ENCODE measurements at regions not wholly inside any gene's neighbourhood (a gene's known extent, or its start where the extent isn't known, plus 50 kb on each side); places are given as distances from the start of the nearest gene placed in this dataset.

DNA sequence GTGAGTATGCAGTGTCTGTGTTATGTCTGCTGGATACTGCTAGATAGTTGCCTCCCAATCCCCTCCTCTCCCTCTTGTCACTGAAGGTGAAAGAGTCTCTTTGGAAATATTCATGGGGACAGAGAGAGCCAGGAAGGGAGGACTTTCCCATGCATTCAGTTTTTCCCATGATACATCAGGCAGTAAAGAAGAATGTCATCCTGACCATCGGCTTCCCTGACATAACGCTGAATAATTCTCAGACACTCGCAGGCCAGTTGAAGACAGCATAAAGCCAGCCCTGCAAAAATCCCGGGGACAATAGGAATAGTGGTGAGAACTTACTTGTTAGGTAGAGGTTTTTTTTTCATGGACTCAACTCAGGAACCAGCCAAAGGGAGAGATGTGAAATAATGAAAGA is 58.1 kb downstream of the KLF4 start:
- ATAC-seq (ENCODE audit: low read depth), result no peak
- Histone ChIP-seq H3K4me3 (ENCODE audit: severe bottlenecking) (no peak overlapping the region), H3K27me3 (ENCODE audit: insufficient read depth, poor library complexity, severe bottlenecking) (no peaks in the 10 kb centered on the region), H3K9me3 (ENCODE audit: severe bottlenecking) (no peaks in the 10 kb centered on the region), H3K36me3 (ENCODE audit: low read depth) (no peaks in the 10 kb centered on the region), H3K4me1 (ENCODE audit: insufficient read depth, poor library complexity, severe bottlenecking) (no peaks in the 10 kb centered on the region), H3K27ac (ENCODE audit: poor library complexity, severe bottlenecking) (no peak overlapping the region)
- TF ChIP-seq, protein P1, sequence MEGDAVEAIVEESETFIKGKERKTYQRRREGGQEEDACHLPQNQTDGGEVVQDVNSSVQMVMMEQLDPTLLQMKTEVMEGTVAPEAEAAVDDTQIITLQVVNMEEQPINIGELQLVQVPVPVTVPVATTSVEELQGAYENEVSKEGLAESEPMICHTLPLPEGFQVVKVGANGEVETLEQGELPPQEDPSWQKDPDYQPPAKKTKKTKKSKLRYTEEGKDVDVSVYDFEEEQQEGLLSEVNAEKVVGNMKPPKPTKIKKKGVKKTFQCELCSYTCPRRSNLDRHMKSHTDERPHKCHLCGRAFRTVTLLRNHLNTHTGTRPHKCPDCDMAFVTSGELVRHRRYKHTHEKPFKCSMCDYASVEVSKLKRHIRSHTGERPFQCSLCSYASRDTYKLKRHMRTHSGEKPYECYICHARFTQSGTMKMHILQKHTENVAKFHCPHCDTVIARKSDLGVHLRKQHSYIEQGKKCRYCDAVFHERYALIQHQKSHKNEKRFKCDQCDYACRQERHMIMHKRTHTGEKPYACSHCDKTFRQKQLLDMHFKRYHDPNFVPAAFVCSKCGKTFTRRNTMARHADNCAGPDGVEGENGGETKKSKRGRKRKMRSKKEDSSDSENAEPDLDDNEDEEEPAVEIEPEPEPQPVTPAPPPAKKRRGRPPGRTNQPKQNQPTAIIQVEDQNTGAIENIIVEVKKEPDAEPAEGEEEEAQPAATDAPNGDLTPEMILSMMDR (IDR thresholded peaks at IDR 0.05; ENCODE audit: poor library complexity, severe bottlenecking), result no peak
- DNase-seq (ENCODE audit: low spot score), result no peak

DNA sequence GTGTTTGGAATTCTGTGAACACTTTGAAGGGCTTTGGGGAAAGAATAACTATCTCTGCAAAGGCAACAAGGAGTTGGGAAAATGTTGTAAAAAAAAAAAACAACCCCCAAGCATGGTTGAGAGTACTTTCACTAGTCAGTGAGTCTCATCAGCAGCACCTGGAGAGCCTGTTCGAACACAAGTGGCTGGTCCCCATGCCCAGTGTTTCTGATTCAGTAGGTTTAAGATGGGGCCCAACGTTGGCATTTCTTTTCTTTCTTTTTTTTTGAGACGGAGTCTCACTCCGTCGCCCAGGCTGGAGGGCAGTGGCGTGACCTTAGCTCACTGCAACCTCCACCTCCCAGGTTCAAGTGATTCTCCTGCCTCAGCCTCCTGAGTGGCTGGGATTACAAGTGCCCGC is 59.5 kb downstream of the KLF4 start:
- Histone ChIP-seq H3K4me3 (ENCODE audit: severe bottlenecking) (no peak overlapping the region), H3K36me3 (ENCODE audit: low read depth) (no peaks in the 10 kb centered on the region), H3K27ac (ENCODE audit: poor library complexity, severe bottlenecking) (no peak overlapping the region), H3K27me3 (ENCODE audit: insufficient read depth, poor library complexity, severe bottlenecking) (no peaks in the 10 kb centered on the region), H3K9me3 (ENCODE audit: severe bottlenecking) (no peaks in the 10 kb centered on the region), H3K4me1 (ENCODE audit: insufficient read depth, poor library complexity, severe bottlenecking) (no peaks in the 10 kb centered on the region)
- TF ChIP-seq, protein P1 (IDR thresholded peaks at IDR 0.05; ENCODE audit: poor library complexity, severe bottlenecking), result no peak
- DNase-seq (ENCODE audit: low spot score), result no peak
- ATAC-seq (ENCODE audit: low read depth), result no peak

DNA sequence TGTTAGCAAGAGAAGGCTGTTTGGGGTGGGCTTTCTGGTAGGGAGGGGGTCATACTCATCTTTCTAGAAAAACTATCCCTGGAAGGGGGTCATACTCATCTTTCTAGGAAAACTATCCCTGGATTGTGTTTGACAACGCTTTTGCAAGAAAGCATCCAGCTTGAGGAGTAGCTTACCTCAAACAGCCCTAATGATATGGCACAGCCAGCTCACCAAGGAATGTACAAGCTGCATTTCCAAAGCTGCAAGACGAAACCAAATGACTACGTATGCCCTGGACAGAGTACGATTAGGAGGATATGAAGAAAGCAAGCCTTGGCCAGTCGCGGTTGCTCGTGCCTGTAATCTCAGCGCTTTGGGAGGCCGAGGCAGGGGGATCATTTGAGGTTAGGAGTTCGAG is 63.4 kb downstream of the KLF4 start:
- TF ChIP-seq, protein P1 (IDR thresholded peaks at IDR 0.05; ENCODE audit: poor library complexity, severe bottlenecking), result no peak
- H3K36me3 ChIP-seq (ENCODE audit: low read depth), result no peaks in the 10 kb centered on the region
- H3K9me3 ChIP-seq (ENCODE audit: severe bottlenecking), result no peaks in the 10 kb centered on the region
- ATAC-seq (ENCODE audit: low read depth), result no peak
- no peak overlapping the region for H3K4me3 ChIP-seq (ENCODE audit: severe bottlenecking)
- H3K27me3 ChIP-seq (ENCODE audit: insufficient read depth, poor library complexity, severe bottlenecking), result no peaks in the 10 kb centered on the region
- no peak overlapping the region for H3K27ac ChIP-seq (ENCODE audit: poor library complexity, severe bottlenecking)
- no peak for DNase-seq (ENCODE audit: low spot score)
- H3K4me1 ChIP-seq (ENCODE audit: insufficient read depth, poor library complexity, severe bottlenecking), result no peaks in the 10 kb centered on the region

DNA sequence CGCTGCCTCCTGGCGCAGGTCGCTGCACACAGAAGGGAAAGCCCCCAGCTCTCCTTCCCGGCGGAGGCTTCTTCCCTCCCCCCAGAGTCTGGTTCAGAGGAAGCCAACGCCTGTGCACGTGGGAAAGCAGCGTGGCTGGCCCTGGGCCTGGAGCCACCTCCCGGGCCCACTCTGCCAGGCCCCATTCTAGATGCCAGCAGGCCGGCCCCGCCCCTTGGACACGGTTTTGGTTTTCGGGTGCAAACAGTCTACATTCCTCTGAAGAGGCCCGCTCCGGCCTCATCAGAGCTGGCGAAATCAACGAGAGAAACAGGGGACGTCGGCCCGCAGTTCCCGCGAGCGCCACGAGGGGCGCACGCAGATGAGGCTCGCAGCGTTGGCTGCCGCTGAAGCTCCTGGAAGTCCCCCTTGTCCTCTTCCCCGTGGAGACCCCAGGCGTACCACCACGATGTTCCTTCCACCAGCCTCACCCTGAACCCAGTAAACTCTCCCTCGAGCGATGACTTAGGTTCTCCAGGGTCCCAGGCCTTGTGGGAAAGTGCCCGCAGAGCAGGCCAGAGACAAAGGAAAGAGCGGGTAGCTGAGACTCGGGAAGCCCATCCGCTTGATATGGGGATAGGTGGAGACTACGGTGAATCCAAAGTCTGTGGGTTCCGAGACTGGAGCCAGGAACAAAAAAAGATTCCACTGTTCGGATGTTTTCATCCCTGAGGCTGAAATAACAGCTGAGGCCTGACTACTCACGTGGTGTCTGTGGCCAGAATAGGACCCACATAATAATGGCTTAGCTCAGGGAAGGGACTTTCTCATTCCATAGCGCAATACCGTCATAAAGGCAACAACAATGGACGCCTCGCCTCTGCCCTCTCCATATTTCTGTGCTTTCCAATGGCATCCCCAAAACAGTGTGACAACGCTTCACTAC is 64.2 kb downstream of the KLF4 start:
- ATAC-seq (ENCODE audit: low read depth) (no peak), DNase-seq (ENCODE audit: low spot score) (no peak)
- no peak overlapping the region for H3K4me3 ChIP-seq (ENCODE audit: severe bottlenecking)
- TF ChIP-seq, protein P1 (IDR thresholded peaks at IDR 0.05; ENCODE audit: poor library complexity, severe bottlenecking), result peak; percentile 82
- no peaks in the 10 kb centered on the region for H3K4me1 ChIP-seq (ENCODE audit: insufficient read depth, poor library complexity, severe bottlenecking)
- no peaks in the 10 kb centered on the region for H3K9me3 ChIP-seq (ENCODE audit: severe bottlenecking)
- no peaks in the 10 kb centered on the region for H3K27me3 ChIP-seq (ENCODE audit: insufficient read depth, poor library complexity, severe bottlenecking)
- no peaks in the 10 kb centered on the region for H3K36me3 ChIP-seq (ENCODE audit: low read depth)
- no peak overlapping the region for H3K27ac ChIP-seq (ENCODE audit: poor library complexity, severe bottlenecking)

DNA sequence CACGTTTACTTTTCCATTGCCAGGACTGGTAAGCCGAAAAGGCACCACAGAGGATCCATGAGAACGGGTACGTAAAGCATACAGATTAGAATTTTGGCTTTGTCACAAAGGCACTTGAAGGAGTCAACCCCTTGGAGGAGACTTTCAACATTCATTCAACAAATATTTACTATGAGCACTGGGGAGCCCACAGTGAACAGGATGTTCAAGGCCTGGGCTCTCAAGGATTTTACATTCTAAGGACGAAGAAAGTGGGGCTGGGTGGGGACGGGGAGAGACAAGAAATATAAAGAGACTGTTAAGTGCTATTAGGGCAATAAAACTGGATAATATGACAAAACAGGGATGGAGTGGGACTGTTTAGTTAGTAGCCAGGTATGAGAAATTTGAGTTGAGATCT is 66.0 kb downstream of the KLF4 start:
- H3K4me1 ChIP-seq (ENCODE audit: insufficient read depth, poor library complexity, severe bottlenecking), result no peaks in the 10 kb centered on the region
- H3K4me3 ChIP-seq (ENCODE audit: severe bottlenecking), result no peak overlapping the region
- ATAC-seq (ENCODE audit: low read depth) (no peak), DNase-seq (ENCODE audit: low spot score) (no peak)
- no peaks in the 10 kb centered on the region for H3K9me3 ChIP-seq (ENCODE audit: severe bottlenecking)
- no peaks in the 10 kb centered on the region for H3K36me3 ChIP-seq (ENCODE audit: low read depth)
- no peaks in the 10 kb centered on the region for H3K27me3 ChIP-seq (ENCODE audit: insufficient read depth, poor library complexity, severe bottlenecking)
- TF ChIP-seq, protein P1 (IDR thresholded peaks at IDR 0.05; ENCODE audit: poor library complexity, severe bottlenecking), result no peak
- H3K27ac ChIP-seq (ENCODE audit: poor library complexity, severe bottlenecking), result no peak overlapping the region
